Duodenal mucosa (tissue), 2 donors: ENCODE measurements at regions not wholly inside any gene's neighbourhood (a gene's known extent, or its start where the extent isn't known, plus 50 kb on each side); places are given as distances from the start of the nearest gene placed in this dataset.

Experiments used
- H3K27ac ChIP-seq: one replicate; pipeline ENCODE4 v1.7.0; 2013; ENCODE audit warnings: low read depth, low read length
- H3K27me3 ChIP-seq, 2 donors: one replicate each; pipeline ENCODE4 v1.7.0; 2013; ENCODE audit warnings: low read length in 2 of 2, control low read depth in 1 of 2; ENCODE audit not compliant: insufficient read depth in 2 of 2, control insufficient read depth in 1 of 2
- H3K36me3 ChIP-seq, 2 donors: one replicate each; pipeline ENCODE4 v1.7.0; 2013; ENCODE audit warnings: low read length in 2 of 2, control low read depth in 1 of 2; ENCODE audit not compliant: insufficient read depth in 2 of 2, control insufficient read depth in 1 of 2
- H3K4me1 ChIP-seq, 2 donors: one replicate each; pipeline ENCODE4 v1.7.0; 2013; ENCODE audit warnings: low read length in 2 of 2, control low read depth in 1 of 2; ENCODE audit not compliant: insufficient read depth in 2 of 2, control insufficient read depth in 1 of 2
- H3K4me3 ChIP-seq, 2 donors: one replicate each; pipeline ENCODE4 v1.7.0; 2013; ENCODE audit warnings: low read length in 2 of 2, low read depth in 1 of 2
- H3K9ac ChIP-seq, 2 donors: one replicate each; pipeline ENCODE4 v1.7.0; 2013; ENCODE audit warnings: low read length in 2 of 2, low read depth in 1 of 2
- H3K9me3 ChIP-seq, 2 donors: one replicate each; pipeline ENCODE4 v1.7.0; 2013; ENCODE audit warnings: low read length in 2 of 2, control low read depth in 1 of 2; ENCODE audit not compliant: control insufficient read depth in 1 of 2

DNA sequence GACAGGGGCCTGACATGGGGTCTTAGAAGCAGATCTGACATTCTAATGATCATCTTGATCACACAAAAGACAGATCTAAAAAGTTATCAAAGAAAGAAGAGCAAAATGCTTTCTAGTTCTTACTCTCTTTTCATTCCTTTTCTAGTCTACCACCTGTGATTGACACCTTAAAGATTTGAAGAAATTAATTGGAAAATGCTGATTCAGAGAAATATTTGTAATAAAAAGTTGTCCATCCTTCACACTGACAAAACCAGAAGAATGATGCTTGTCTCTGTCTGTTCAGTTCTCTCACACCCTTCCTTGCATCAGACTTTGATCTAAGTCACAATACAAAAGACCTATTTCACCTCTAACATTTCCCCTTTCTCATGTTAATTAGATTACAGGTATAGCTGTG is 182.4 kb downstream of the RAP2A start:
- no peak overlapping the region for H3K9ac ChIP-seq
- H3K27ac ChIP-seq: no peak overlapping the region
- no peak overlapping the region for H3K4me3 ChIP-seq
- H3K4me1 ChIP-seq: no peaks in the 10 kb centered on the region
- no peaks in the 10 kb centered on the region for H3K27me3 ChIP-seq
- no peaks in the 10 kb centered on the region for H3K9me3 ChIP-seq
- no peaks in the 10 kb centered on the region for H3K36me3 ChIP-seq

DNA sequence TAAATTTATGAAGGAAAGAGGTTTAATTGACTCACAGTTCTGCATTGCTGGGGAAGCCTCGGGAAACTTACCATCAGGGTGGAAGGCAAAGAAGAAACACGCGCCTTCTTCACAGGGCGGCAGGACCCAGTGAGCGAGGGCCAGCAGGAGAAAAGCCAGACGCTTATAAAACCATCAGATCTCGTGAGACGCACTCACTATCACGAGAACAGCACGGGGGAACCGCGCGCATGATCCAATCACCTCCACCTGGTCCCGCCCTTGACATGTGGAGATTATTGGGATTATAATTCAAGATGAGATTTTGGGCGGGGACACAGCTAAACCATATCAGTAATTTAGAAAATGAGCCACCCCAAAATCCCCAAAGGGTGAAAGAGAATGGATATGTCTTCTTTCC is 187.1 kb downstream of the RAP2A start:
- Histone ChIP-seq H3K27ac (no peak overlapping the region), H3K4me3 (no peak overlapping the region), H3K9ac (no peak overlapping the region), H3K4me1 (no peaks in the 10 kb centered on the region), H3K36me3 (no peaks in the 10 kb centered on the region), H3K27me3 (no peaks in the 10 kb centered on the region), H3K9me3 (no peaks in the 10 kb centered on the region)

DNA sequence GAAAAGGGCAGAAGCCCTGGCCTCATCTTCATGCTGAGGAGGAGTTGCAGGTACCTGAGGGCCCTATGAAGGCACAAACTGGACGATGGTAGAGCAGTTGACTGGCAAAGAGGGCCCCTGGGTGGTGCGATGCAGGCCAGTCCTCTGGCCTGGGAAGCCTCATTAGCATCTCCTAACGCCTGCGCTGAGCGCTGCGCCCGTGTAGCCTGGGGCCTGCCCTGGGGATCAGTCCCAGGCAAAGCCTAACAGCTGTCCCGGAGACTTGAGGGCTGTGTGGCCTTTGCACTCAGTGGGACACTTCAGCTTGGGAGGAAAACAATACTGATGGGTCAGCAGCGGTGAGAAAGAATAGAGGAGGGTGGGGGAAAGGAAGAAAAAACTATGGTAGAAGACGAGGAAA is 187.7 kb downstream of the RAP2A start:
- Histone ChIP-seq H3K27me3 (no peaks in the 10 kb centered on the region), H3K27ac (no peak overlapping the region), H3K4me3 (no peak overlapping the region), H3K4me1 (no peaks in the 10 kb centered on the region), H3K9ac (no peak overlapping the region), H3K36me3 (no peaks in the 10 kb centered on the region), H3K9me3 (no peaks in the 10 kb centered on the region)

DNA sequence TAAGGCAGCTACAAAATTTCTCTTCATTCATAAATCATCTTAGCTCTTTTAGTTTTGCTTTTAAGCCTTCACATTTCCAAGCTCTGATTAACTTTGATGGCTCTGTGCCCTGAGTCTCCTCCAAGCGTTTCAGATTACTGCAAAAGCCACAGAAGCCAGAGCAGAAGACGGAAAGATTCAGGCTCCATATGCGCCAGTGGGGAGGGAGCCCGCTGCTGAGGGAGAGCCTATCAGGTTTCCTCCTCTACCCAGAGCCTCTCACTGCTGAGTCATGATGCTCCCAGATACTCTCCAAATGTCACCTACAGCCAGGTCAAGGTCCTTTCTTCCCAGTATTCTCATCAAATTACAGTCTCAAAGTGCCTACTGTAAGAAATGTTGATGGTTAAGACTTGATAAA is 193.6 kb downstream of the RAP2A start:
- Histone ChIP-seq H3K27me3 (no peaks in the 10 kb centered on the region), H3K9ac (no peak overlapping the region), H3K4me3 (no peak overlapping the region), H3K27ac (no peak overlapping the region), H3K4me1 (no peaks in the 10 kb centered on the region), H3K36me3 (no peaks in the 10 kb centered on the region), H3K9me3 (no peaks in the 10 kb centered on the region)

DNA sequence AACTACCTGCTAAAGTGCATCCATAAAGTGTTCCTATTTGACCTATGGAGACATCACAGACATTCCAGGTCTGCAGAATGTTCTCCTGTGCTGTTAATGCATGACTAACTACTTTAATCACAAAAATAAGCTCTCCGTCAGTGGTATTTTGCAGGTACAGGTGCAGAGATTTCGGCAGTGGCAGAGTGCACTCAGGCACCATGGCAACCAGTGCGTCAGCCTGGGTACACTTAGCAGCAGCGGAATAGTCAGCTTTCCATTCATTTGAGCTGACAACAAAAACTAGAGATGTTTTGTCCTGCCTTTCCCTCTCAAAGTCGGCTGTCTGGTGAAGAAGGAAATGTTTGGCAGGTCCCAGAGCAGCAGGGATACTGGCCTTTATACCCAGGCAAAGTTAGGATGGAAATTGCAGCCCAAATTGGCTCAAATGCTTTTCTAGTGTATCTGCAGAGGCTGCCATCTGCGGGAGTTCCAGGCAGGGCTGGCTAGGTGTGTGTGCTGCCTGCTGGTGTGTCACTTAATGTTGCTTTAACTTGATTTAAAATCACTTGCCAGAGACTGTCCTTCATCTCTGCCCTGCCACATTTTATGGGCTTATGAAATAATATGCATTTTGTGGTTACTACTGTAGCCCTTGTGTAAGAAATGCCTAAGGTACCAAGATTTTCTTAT is 195.8 kb downstream of the RAP2A start:
- no peak overlapping the region for H3K9ac ChIP-seq
- no peaks in the 10 kb centered on the region for H3K4me1 ChIP-seq
- H3K27me3 ChIP-seq: no peaks in the 10 kb centered on the region
- no peaks in the 10 kb centered on the region for H3K36me3 ChIP-seq
- no peaks in the 10 kb centered on the region for H3K9me3 ChIP-seq
- H3K4me3 ChIP-seq: no peak overlapping the region
- H3K27ac ChIP-seq: no peak overlapping the region

DNA sequence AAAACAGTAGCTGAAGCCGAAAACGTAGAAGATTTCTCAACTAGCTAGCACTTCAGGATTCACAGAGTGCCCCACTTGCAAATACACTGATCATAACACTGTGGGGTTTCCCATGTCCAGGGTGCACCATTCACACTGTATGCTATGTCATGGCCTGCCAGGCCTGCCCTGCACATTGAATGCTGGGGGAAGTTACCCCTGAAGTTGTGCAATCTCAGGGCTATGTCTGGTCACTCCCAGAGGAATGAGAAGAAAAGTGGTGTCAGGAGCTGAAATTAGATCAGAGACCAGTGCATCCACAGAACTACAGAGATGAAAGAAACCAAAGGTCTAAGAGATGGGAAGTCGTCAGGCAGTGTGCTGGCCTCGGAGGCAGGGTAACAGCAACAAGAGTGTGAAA is 196.8 kb downstream of the RAP2A start:
- H3K9me3 ChIP-seq: no peaks in the 10 kb centered on the region
- H3K4me1 ChIP-seq: no peaks in the 10 kb centered on the region
- no peaks in the 10 kb centered on the region for H3K36me3 ChIP-seq
- no peaks in the 10 kb centered on the region for H3K27me3 ChIP-seq
- no peak overlapping the region for H3K9ac ChIP-seq
- H3K4me3 ChIP-seq: no peak overlapping the region
- H3K27ac ChIP-seq: no peak overlapping the region

DNA sequence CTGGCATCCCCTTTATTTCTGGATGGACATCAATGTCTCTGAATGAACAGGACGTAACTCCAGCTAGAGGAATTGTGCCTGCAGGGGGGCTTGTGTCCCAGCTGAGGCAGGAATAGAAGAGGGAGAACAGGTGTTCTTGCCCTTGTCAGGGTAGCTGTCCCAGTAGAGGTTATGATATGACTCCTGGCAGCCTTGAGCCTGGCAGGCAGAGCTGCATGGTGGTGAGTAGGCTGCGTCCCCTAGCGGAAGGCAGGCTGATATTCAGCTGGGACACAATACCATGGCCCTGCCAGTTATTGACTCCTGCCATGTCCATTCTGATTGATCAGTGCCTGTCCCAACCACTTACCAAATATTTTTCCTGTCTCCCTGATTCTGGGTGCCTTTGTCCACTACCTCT is 197.2 kb downstream of the RAP2A start:
- no peaks in the 10 kb centered on the region for H3K36me3 ChIP-seq
- H3K4me1 ChIP-seq: no peaks in the 10 kb centered on the region
- H3K9ac ChIP-seq: no peak overlapping the region
- no peak overlapping the region for H3K27ac ChIP-seq
- H3K27me3 ChIP-seq: no peaks in the 10 kb centered on the region
- H3K4me3 ChIP-seq: no peak overlapping the region
- H3K9me3 ChIP-seq: no peaks in the 10 kb centered on the region

DNA sequence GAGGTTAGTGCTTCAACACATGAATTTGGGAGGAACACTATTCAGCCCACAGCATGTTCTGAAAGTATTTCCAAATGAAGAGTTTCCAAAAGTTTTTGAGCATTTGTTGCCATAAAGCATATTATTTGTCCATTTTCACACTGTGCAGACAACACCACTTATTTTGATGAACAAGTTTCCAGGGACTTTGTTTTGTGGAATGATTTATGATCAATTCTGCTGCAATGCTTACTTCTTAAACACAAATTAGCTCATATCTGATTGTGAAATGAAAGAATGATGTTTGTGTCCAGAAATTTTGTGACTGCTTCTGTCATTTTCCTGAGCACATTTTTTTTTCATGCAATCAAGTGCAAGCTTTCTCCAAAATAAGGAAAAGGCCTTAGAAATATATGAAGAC is 205.3 kb downstream of the RAP2A start:
- H3K4me1 ChIP-seq: no peaks in the 10 kb centered on the region

DNA sequence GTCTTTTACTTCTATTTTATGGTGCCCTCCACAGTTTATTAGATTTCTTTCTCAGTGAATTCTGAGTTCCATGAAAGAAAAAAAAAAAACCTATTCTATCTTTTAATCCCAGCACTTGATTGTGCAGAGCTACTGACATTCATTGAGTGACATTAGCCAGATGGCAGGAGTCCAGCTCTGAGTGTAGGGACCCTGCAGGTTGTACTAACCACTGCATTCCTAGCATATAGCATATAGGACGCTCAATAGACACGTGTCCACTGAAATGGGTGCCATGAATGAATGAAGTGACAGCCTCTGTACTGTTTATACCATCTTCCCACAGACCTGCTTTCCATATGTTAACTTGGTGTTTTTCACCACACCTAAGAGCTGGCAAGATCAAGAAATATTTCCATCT is 206.3 kb downstream of the RAP2A start:
- Histone ChIP-seq H3K9me3 (no peaks in the 10 kb centered on the region), H3K27me3 (no peaks in the 10 kb centered on the region), H3K9ac (no peak overlapping the region), H3K4me3 (no peak overlapping the region), H3K27ac (no peak overlapping the region), H3K4me1 (no peaks in the 10 kb centered on the region), H3K36me3 (no peaks in the 10 kb centered on the region)

More for the DNA sequence above, 205.3 kb downstream of the RAP2A start:
- Histone ChIP-seq H3K27me3 (no peaks in the 10 kb centered on the region), H3K36me3 (no peaks in the 10 kb centered on the region), H3K27ac (no peak overlapping the region), H3K9me3 (no peaks in the 10 kb centered on the region), H3K4me3 (no peak overlapping the region), H3K9ac (no peak overlapping the region)

DNA sequence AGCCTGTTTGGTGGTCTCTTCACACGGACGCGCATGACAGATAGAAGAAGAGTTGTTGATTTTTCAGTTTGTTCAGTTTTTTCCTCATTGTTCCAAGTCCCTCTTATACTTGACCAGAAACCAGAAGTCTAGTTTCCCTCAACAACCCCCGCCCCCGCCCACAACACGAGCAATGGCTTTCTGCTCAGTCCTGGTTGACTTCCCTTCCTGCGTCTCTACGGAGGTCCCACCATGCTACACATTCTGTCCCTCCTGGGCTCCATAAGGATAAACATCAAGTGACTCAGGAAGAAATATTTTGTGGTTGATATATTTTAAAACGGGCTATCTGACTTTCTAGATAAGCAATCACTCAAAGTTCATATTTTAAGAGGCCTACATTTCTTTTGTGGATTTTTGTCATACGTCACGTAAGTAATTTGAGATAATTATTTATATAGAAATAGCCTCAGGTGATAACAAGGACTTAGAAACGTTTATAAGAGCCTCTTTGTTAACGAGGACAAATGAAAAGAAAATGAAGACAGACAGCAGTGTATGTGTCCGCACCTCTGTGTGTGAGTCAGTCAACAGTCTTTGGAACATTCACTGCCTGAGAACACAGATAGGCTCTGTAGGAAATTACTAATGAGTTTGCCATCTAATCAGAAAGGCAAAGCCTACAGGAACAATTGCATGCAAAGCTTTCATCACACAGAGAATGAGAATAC is 214.4 kb downstream of the RAP2A start:
- Histone ChIP-seq H3K36me3 (no peaks in the 10 kb centered on the region), H3K4me1 (no peaks in the 10 kb centered on the region), H3K9ac (no peak overlapping the region), H3K27me3 (no peaks in the 10 kb centered on the region), H3K9me3 (no peaks in the 10 kb centered on the region), H3K27ac (no peak overlapping the region), H3K4me3 (no peak overlapping the region)
